ENCODE measurements at regions not wholly inside any gene's neighbourhood (a gene's known extent, or its start where the extent isn't known, plus 50 kb on each side); places are given as distances from the start of the nearest gene placed in this dataset.
A peak's percentile ranks its signal among the peaks of the same experiment; 100 is the strongest.

DNA sequence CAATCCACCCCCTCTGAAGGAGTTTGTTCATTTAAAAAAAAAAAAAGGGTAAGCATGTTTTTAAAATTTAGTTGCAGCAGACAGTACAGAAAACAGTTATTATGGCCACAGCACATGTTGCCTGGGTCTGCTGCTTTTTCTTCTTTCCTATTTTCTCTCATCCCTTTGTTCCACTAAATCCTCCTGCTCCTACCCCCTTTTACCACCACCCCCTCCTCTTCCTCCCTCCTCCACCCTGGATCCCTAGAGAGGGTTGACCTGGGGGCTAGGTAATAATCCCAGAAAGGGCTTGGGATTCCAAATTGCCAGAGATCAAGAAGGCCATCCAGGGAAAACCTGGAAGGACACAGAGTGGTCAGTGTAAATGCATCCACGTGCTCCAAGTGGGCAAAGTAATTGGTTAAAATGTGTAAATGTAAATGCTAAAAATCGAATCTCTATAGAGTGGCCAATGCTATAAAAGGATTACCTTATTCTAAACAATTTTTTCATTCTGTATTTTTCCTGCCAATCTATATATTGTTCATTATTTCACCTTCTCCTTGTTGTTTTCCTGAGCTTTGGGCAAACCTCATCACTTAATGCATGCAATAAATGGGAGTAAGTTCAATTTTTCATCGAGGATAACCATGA, 89.0 kb upstream of the PIK3CG start:
- DNase-seq, result no peak

DNA sequence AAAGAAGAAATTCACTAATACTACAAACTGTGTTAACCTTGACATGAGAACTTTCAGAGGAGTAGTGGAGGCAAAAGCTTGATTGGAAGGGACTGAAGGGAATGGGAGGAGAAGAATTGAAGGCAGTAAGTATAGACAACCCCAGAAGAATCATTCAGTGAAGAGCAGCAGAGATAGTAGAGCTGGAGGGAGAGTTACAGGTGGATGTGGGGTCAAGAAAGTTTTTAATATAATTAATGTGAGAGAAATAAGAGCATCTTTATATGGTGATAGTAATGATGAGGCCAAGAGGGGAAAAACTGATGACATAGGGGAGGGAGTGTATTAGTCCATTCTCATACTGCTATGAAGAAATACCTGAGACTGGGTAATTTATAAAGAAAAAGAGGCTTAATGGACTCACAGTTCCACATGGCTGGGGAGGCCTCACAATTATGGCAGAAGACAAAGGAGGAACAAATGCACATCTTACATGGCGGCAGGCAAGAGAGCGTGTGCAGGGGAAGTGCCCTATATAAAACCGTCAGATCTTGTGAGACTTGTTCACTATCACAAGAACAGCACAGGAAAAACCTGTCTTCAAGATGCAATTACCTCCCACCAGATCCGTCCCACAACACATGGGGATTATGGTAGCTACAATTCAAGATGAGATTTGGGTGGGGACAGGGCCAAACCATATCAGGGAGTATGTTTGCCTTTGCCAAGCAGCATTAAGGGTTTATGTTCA, 88.3 kb upstream of the PIK3CG start:
- DNase-seq, result no peak

DNA sequence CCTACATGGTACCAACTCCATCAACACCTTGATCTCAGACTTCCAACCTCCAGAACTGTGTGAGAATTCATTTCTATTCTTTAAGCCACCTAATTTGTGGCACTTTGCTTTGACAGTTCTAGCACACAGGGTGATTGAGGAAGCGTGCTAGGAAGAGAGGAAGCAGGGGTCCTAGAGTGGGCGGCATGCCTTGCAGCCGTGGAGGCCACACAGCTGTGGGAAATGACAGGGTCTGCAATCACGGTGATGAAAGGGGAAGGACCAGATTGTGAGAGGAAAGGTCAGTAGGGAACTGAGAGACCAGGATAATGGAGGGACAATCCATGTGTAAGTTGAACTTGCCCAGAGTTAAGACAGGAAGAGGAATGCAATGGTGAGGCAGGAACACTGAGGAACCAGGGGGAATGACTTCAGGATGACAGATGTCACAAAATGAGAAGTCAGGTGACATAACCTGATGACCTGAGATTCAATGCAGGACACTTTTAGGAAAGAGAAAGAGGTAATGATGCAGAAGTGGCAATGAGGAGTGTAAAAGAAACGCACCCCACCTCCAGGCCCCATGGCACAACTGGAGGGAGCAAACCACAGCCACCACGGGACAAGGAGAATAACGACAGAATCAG, 87.3 kb upstream of the PIK3CG start:
- DNase-seq, result no peak

- DNase-seq, result no peak
Measured at GRCh38 chr7:106778656-106779250, 86.3 kb upstream of the PIK3CG start.

DNA sequence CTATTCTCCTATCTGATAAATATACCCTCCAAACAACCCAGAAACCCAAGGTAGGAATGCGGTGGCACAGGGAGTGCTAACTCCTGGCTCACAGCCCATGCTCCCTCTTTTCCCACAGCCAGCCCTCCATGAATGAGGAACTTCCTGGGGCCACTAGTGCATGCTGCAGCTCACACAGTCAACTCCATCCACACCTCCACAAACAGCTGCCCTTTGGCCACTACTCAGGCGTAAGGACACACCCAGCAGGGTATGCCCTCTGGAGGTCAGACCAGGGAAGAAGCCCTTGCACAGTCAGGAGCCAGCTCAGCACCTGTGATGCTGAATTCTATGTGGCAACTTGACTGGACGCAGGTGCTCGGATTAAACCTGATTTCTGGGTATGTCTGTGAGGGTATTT, 85.2 kb upstream of the PIK3CG start:
- no peak for DNase-seq

GRCh38 chr7:106781007-106781406, 84.1 kb upstream of the PIK3CG start:
- DNase-seq, result no peak

DNA sequence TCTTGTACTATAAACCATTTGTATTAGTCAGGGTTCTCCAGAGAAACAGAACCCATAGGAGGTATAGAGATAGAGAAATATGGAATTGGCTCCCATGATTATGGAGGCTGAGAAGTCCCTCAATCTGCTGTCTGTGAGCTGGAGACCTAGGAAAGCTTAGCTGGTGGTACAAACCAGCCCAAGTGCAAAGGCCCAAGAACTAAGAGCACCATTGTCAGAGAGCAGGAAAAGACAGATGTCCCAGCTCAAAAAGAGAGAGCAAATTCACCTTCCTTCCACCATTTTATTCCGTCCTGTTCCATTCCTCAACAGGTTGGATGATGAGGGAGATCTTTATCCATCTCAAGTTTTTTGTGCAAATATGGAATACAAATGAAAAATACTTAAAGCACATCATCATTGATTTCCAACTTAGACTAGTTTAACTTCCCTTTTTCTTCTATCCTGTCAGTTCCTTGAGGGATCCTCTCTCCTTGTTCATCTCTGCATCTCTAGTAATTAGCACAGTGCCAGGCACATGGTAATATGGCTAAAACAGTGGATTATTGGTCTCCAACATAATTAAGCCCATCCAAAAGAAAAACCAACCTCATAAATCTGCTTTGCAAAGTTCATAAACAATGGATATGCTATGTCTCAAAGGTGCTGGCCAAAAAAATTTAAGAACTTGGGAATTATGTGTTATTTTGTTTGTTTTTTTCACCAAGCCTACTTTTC, 83.1 kb upstream of the PIK3CG start:
- DNase-seq, result no peak

DNA sequence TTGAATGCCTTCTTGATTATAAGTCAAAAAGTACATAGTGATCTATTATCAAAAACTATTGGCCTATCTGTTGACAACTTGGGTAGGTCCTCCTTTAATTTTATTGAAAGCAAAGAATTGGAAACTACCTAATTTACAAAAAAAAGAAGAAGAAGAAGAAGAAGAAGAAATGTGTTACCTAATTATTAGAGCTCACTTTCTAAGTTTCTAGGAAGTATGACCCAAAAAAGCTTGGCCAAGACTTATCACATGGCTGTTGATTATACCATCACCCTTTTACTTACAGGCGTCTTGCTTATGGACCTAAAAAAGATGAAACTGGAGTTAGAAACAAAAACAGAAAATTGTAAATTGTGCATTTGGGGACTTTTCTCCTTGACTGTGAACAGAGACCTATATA, 81.8 kb upstream of the PIK3CG start:
- no peak for DNase-seq

DNA sequence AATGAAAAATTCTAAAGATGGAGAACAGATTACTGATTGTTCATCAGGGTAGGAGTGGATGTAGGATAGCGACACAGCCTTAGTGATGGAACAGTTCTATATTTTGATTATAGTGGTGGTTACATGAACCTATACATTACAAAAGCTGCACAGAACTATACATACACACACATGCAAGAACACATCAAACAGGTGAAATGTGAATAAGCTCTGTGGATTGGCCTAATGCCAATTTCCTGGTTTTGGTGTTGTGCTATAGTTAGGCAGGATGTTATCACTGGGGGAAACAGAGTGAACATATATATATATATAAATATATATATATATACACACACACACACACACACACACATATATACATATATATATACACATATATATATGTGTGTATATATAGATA, 76.4 kb upstream of the PIK3CG start:
- DNase-seq, result no peak

- DNase-seq, result no peak
Measured at GRCh38 chr7:106791526-106791925, 73.6 kb upstream of the PIK3CG start.

- no peak for DNase-seq
Measured at GRCh38 chr7:106792233-106792926, 72.7 kb upstream of the PIK3CG start.

DNA sequence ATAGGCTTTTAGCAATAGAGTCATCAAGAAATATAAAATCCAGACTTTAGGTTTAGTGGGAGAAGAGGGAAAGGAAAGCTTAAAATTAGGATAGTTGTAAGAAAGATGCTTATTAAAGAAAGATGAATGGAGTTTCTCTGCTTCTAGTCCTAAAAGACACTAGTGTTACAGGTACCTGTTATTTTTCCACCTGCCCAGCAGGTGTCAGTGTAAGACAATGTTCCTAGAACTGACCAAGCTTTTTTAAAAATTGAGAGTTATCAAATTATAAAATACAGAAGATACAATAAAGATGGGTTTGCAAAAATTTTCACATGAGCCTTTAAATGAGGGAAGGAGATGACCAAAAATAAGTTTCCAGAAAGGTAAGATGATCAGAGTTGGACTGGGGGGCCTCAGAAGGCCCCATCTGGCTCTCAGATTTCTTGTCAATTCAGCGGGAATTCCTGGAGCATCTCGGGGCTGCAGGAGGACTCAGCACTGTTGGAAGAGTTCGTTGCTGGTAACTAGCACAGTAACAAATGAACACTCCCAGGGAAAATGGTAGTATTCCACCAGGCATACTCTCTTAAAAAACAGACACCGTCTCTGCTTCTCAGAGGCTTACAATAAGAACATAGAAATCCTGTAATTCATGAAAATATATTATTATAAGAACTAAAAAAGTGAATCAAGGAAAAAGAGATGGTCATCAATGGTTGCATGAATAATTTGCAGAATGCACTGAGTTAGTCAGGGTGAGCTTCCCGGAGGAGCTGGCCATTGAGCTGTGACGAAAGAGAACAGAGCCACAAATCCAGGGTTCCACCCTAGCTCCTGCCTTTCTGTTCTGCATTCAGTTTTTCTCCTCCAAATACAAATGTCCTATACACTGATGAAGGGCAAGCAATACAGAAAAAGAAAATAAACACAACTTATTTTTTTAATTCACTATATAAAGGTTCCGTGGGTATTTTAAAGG, 71.8 kb upstream of the PIK3CG start:
- peak in 2 of 3 donors; percentile 19 to 26 for DNase-seq

DNA sequence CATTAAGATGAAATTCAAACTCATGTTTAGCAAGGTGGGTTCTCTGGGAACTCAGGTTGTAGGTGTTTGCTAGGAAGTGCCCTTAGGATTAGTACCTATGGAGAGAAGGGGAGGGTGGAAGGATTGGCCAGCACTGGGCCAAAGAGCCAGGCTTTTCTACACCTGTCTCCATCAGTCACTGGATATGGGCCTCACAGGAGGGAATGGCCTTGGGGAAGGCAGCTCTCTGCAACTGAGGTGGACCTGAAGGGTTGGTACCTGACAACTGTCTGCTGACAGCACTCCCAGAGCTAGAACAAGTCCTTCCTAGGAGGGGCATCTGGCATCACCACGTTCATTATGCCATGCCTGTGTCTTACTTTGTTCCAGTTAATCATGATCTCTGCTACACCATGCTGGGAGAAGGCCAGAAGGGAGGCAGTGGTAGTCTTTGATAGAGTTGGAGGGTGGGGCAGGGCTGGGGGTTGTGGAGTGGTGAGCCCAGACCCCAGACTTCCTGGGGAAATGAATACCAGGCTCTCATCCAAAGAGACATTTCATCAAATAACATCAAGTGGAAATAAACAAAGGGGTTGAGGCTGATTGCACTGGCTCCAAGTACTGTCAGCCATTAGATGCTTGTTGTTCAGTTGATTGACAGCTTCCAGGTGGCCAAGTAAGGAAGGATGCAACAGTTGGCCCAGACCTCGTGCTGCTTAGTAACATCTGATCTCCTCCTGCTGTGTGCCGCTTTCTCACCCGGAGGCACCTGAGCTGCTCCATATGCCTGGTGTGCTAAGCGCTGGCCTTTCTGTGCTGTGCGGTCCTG, 70.6 kb upstream of the PIK3CG start:
- DNase-seq, result no peak

DNA sequence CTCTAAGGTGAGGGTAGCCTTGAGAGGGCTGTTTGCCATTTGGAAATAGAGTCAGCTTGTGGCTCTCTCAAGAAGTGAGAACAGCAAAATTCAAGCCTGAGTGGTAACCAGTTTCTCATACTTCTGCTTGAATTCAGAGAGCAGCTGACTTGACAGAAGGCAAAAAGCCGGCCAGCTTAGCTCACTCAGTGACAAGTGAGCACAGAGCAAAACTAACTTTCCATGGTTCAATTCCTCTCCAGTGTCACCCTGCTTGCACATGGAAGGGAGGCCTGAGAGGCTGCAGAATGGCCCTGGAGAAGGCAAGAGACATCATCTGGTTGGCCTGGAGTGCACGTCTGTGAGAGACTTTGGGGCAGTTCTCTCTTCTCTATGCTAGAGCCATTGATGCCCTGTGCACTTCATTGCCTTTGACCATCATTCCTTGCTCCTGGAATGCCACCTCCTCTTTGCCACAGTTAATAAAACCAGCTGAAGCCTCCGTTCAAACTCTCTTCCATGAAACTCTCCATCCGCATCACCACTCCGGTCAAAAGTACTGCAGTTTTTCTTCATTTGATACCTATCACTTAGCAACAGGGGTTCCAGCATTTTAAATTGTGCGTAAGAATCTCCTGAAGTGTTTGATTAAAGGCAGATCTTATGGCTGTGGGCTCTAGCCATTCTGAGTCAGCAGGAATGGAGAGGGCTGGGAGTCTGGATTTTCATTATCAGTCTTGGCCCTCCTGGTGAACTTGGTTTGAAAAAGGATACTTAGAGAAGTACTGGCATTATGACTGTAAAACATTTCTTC, 69.8 kb upstream of the PIK3CG start:
- no peak for DNase-seq

DNA sequence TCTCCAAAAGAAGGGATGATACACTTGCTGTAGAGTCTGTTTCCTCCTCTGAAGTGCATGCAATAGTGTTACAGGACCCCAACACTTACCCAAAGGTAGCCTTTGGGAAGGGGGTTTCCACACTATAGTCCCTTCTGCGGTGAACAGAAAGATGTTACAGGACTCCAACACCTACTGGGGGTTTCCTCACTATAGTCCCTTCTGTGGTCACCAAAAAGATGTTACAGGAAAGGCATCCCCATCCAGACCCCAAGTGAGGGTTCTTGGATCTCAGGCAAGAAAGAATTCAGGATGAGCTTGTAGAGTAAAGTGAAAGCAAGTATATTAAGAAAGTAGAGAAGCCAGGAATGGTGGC, 69.2 kb upstream of the PIK3CG start:
- DNase-seq, result no peak

DNA sequence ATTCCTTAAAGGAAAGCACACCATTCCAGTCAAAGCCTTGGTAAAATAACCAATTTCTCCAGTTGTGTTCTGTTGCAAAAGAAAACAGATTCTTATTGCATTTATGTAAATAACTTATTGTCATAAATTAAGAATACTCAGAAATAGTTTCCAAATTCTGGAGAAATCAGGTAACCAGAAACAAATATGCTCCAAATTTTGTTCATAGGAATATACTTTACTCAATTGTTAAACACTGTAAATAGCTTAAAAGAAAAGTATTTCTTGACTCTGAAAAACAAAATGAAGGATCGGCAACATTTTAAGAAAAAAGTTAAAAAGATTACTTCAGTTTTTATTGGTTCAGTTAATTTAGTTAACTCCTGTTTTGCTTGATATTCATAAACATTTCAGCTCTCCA, 67.1 kb upstream of the PIK3CG start:
- no peak for DNase-seq

GRCh38 chr7:106802589-106802988, 62.5 kb upstream of the PIK3CG start:
- DNase-seq, result no peak

GRCh38 chr7:106806556-106806955, 58.5 kb upstream of the PIK3CG start:
- no peak for DNase-seq

- no peak for DNase-seq
Measured at GRCh38 chr7:106807474-106807873, 57.6 kb upstream of the PIK3CG start.
